Endothelial cell of umbilical vein (primary cell): ENCODE measurements at regions not wholly inside any gene's neighbourhood (a gene's known extent, or its start where the extent isn't known, plus 50 kb on each side); places are given as distances from the start of the nearest gene placed in this dataset.

Source experiments
- BruUV-seq: library from RNA; stranded (reverse); fragments of 400-500 nt; replicated peaks from 2 replicates; lab custom pipeline; 2021; lab: Mats Ljungman, UMichigan
- CTCF ChIA-PET: fragments of 300-600, 350-600 bp; sonication (Branson Sonifier 250); formaldehyde crosslinking; loops from one replicate; lab custom pipeline; 2021; ENCODE audit warnings: antibody characterized with exemption, inconsistent platforms; lab: Charles Lee
- POLR2A ChIA-PET: fragments of 300-600, 350-600 bp; sonication (Branson Sonifier 250); formaldehyde crosslinking; loops from one replicate; lab custom pipeline; 2021; ENCODE audit warnings: antibody characterized with exemption, inconsistent platforms; lab: Charles Lee
- DNase-seq: peaks from one replicate; pipeline ENCODE4 v3.0.0-alpha.2; 2011; ENCODE audit warnings: low read depth, low spot score
- FAIRE-seq: peaks from 2 replicates; lab custom pipeline; 2011; peaks lifted over from hg19 to GRCh38; lab: Jason Lieb, UNC
- H2AFZ ChIP-seq: 2 replicates; pipeline ENCODE4 v1.6.0; 2012; ENCODE audit warnings: low read depth, low read length, control low read depth, inconsistent platforms
- H3K27ac ChIP-seq: 2 replicates; pipeline ENCODE4 v1.5.1; 2011; ENCODE audit warnings: low read depth, mild to moderate bottlenecking, control low read depth, low read length, moderate library complexity; ENCODE audit not compliant: insufficient read depth
- H3K27me3 ChIP-seq, 2 experiments: 2 replicates each; pipeline versions ENCODE4 v1.6.0 to v1.6.1; 2011; ENCODE audit warnings: low read length in 2 of 2, mixed read lengths in 1 of 2; ENCODE audit not compliant: control insufficient read depth in 2 of 2, insufficient read depth in 2 of 2
- H3K36me3 ChIP-seq, 2 experiments: 2 replicates in 1 of 2; 3 replicates in 1 of 2; pipeline ENCODE4 v1.5.1; 2011; ENCODE audit warnings: low read length in 2 of 2, mild to moderate bottlenecking in 1 of 2, moderate library complexity in 1 of 2; ENCODE audit not compliant: control insufficient read depth in 2 of 2, insufficient read depth in 2 of 2; ENCODE audit errors: extremely low read depth in 1 of 2
- H3K4me1 ChIP-seq: 3 replicates; pipeline ENCODE4 v1.5.1; 2011; ENCODE audit warnings: mild to moderate bottlenecking, low read length; ENCODE audit not compliant: control insufficient read depth, insufficient read depth; ENCODE audit errors: extremely low read depth
- H3K4me2 ChIP-seq: 2 replicates; pipeline ENCODE4 v1.6.1; 2011; ENCODE audit warnings: low read length, control low read depth, mixed read lengths; ENCODE audit not compliant: insufficient read depth
- H3K4me3 ChIP-seq, 3 experiments: fragments of 200-600 bp in 1 of 3; sonication (generic), shearing (Covaris generic) in 1 of 3; replicated peaks in 1 of 3; 2 replicates each; pipeline ENCODE4 v1.5.1; 2011 to 2016; ENCODE audit warnings: control low read depth in 3 of 3, low read length in 3 of 3, mild to moderate bottlenecking in 2 of 3, inconsistent platforms in 1 of 3, low read depth in 1 of 3, moderate library complexity in 1 of 3; ENCODE audit not compliant: insufficient read depth in 1 of 3
- H3K79me2 ChIP-seq: 2 replicates; pipeline ENCODE4 v1.6.0; 2012; ENCODE audit warnings: low read length, inconsistent platforms; ENCODE audit not compliant: control insufficient read depth, insufficient read depth
- H3K9ac ChIP-seq: replicated peaks from 2 replicates; pipeline ENCODE3; 2011; ENCODE audit warnings: low read length, control low read depth; ENCODE audit not compliant: insufficient read depth; ENCODE audit errors: extremely low read depth
- H3K9me1 ChIP-seq: replicated peaks from 3 replicates; pipeline ENCODE4 v1.6.0; 2011; ENCODE audit warnings: mild to moderate bottlenecking, low read length; ENCODE audit not compliant: control insufficient read depth, insufficient read depth; ENCODE audit errors: extremely low read depth
- H3K9me3 ChIP-seq: replicated peaks from 2 replicates; pipeline ENCODE4 v1.5.1; 2012; ENCODE audit warnings: low read length, inconsistent platforms; ENCODE audit not compliant: control insufficient read depth, insufficient read depth
- H4K20me1 ChIP-seq: replicated peaks from 2 replicates; pipeline ENCODE3; 2011; ENCODE audit warnings: mild to moderate bottlenecking, low read length; ENCODE audit not compliant: control insufficient read depth, insufficient read depth; ENCODE audit errors: extremely low read depth
- CTCF ChIP-seq, 2 donors: IDR thresholded peaks; 1 replicate in 1 of 2; 2 replicates in 1 of 2; pipeline ENCODE4 v1.5.1; 2011; ENCODE audit warnings: low read length in 2 of 2, mild to moderate bottlenecking in 2 of 2, moderate library complexity in 2 of 2, control low read depth in 1 of 2, inconsistent platforms in 1 of 2, low read depth in 1 of 2; ENCODE audit not compliant: insufficient read depth in 1 of 2; ENCODE audit errors: extremely low read depth in 1 of 2
- EZH2 ChIP-seq: IDR thresholded peaks from 2 replicates; pipeline ENCODE4 v1.6.1; 2012; ENCODE audit warnings: borderline replicate concordance, low read depth, mild to moderate bottlenecking, moderate library complexity, low read length, inconsistent platforms; ENCODE audit not compliant: severe bottlenecking
- FOS ChIP-seq: IDR thresholded peaks from 2 replicates; pipeline ENCODE4 v1.6.1; 2011; ENCODE audit warnings: mild to moderate bottlenecking, low read length, moderate library complexity, borderline replicate concordance; ENCODE audit not compliant: insufficient read depth
- GATA2 ChIP-seq: IDR thresholded peaks from 2 replicates; pipeline ENCODE4 v1.7.0; 2011; ENCODE audit warnings: low read depth, mild to moderate bottlenecking, moderate library complexity, mixed read lengths, low read length; ENCODE audit not compliant: insufficient read length, insufficient read depth
- JUN ChIP-seq: IDR thresholded peaks from 2 replicates; pipeline ENCODE4 v1.6.1; 2011; ENCODE audit warnings: borderline replicate concordance, low read depth; ENCODE audit not compliant: insufficient read length, insufficient read depth
- MYC ChIP-seq: IDR thresholded peaks from one replicate; pipeline ENCODE4 v1.6.1; 2011; ENCODE audit warnings: mild to moderate bottlenecking, low read depth, low read length
- POLR2A ChIP-seq: IDR thresholded peaks from 2 replicates; pipeline ENCODE4 v1.6.1; 2012; ENCODE audit warnings: low read depth, mild to moderate bottlenecking, control low read depth, low read length
- POLR2AphosphoS5 ChIP-seq: IDR thresholded peaks from 2 replicates; pipeline ENCODE4 v1.6.1; 2012; ENCODE audit warnings: low read depth, mild to moderate bottlenecking, control low read depth, low read length, moderate library complexity; ENCODE audit not compliant: insufficient read depth
- dilution Hi-C: fragments of 300-500 bp; cut with MboI; formaldehyde crosslinking; loops from one replicate; pipeline ENCODE4 v1.15.0; 2019; ENCODE audit warnings: low sequenced_read_pairs; ENCODE audit not compliant: extremely low pct_ligation_motif_present
- intact Hi-C: fragments of 100-400 bp; cut with micrococcal nuclease; formaldehyde crosslinking; loops from one replicate; pipeline ENCODE4 v1.10.0; 2022
- TF ChIP-seq, protein P1 (sequence below): IDR thresholded peaks from 2 replicates; pipeline ENCODE4 v1.6.1; 2011; ENCODE audit not compliant: insufficient read depth, insufficient read length

GRCh38 chr11:134505125-134505524 is 93.1 kb upstream of the B3GAT1 start:
- Histone ChIP-seq H2AFZ (no peak overlapping the region), H3K27me3 (no peaks in the 10 kb centered on the region), H3K9me3 (no peaks in the 10 kb centered on the region), H3K4me3 (no peak overlapping the region), H3K4me2 (no peak overlapping the region), H3K9me1 (no peaks in the 10 kb centered on the region), H3K4me1 (peaks cover 10% of the 10 kb centered on the region), H4K20me1 (no peaks in the 10 kb centered on the region), H3K36me3 (no peaks in the 10 kb centered on the region), H3K27ac (no peak overlapping the region), H3K9ac (no peak overlapping the region), H3K79me2 (no peaks in the 10 kb centered on the region)
- DNase-seq, result no peak
- BruUV-seq, result no TSS peak
- ChIA-PET POLR2A (no interaction called here), CTCF (no interaction called here)
- intact Hi-C loops (no loop called here), dilution Hi-C loops (no loop called here)
- no peak for FAIRE-seq
- TF ChIP-seq FOS (no peak), GATA2 (no peak), POLR2AphosphoS5 (no peak), POLR2A (no peak), EZH2 (no peak), JUN (no peak), MYC (no peak), CTCF (IDR thresholded peaks at IDR 0.05; ENCODE audit: extremely low read depth in 1 of 2, insufficient read depth in 1 of 2, low read depth in 1 of 2, low read length in 2 of 2) (no peak)
- TF ChIP-seq, protein P1, sequence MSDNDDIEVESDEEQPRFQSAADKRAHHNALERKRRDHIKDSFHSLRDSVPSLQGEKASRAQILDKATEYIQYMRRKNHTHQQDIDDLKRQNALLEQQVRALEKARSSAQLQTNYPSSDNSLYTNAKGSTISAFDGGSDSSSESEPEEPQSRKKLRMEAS, result no peak
